ENCODE measurements at regions not wholly inside any gene's neighbourhood (a gene's known extent, or its start where the extent isn't known, plus 50 kb on each side); places are given as distances from the start of the nearest gene placed in this dataset.

DNA sequence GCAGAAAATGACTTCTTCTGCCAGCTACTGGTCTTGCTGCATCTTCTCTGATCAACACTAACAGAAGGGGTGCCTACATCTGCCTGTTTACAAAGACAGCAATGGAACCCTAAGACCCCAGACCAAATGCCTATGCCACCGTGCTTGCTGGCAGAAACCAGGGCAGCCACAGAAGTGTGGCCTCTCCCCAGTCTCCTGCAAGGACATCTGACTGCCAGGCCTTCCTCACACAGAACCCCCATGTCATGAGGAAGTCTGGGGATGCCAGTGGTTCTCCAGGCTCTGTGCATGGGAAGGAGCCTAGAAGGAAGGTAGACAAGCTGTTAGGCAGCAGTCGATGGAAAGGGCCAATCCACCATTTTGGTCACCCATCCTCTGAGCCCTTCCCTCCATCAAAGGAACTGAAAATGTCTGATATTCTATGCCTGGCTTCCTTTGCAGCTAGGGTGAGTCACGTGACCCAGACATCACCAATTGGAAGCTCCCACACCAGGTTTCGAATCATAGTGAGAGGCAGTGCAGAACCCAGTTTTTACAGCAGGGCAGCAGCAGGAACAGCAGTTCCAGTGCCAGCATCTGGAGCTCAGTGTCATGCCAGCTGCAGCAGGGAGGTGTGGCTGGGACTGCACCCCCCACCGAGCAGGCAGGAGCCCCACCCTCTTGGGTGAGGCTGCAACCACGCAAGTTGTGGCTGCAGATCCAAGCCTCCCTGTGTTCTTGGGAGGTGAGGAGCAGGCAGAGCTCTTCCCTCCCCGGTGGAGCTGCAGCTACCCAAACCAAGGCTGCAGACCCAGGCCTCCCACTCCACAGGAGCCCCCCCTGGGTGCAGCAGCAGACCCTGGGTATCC, 123.4 kb downstream of the OLFM1 start:
- Mint-ChIP-seq H3K9me3 (ENCODE audit: insufficient read depth) (no peaks in the 10 kb centered on the region), H3K27ac (no peak overlapping the region), H3K27me3 (peaks cover 6% of the 10 kb centered on the region), H3K4me1 (no peaks in the 10 kb centered on the region), H3K4me3 (no peak overlapping the region)
- no peak for ATAC-seq (ENCODE audit: low read depth)
- H3K27ac ChIP-seq (ENCODE audit: low read length in 2 of 2): no peak overlapping the region
- no peaks in the 10 kb centered on the region for H3K79me2 ChIP-seq (ENCODE audit: control insufficient read depth, insufficient read depth, low read length)
- no peak overlapping the region for H3K9ac ChIP-seq (ENCODE audit: low read length)
- H2AFZ ChIP-seq (ENCODE audit: insufficient read depth, low read depth, low read length, poor library complexity, severe bottlenecking): no peak overlapping the region
- H3K27me3 ChIP-seq (replicated peaks in 1 of 4; ENCODE audit: control extremely low read depth in 1 of 4, control insufficient read depth in 3 of 4, insufficient read depth in 4 of 4, low read length in 3 of 4): no peaks in the 10 kb centered on the region
- DNase-seq: no peak
- H3K4me3 ChIP-seq (ENCODE audit: control extremely low read depth in 1 of 5, extremely low read depth in 1 of 5, insufficient read depth in 1 of 5, low read depth in 2 of 5, low read length in 4 of 5): no peak overlapping the region
- intact Hi-C loops (cut with micrococcal nuclease): no loop called here
- CTCF ChIA-PET: no interaction called here
- POLR2A ChIA-PET: no interaction called here
- H4K20me1 ChIP-seq (ENCODE audit: control insufficient read depth, insufficient read depth, low read length, poor library complexity, severe bottlenecking): no peaks in the 10 kb centered on the region
- peaks cover 0 to 39% (median 6%) of the 10 kb centered on the region in 3 donors for H3K9me3 ChIP-seq (ENCODE audit: control extremely low read depth in 1 of 3, control insufficient read depth in 2 of 3, insufficient read depth in 1 of 3, low read length in 2 of 3)
- no peak overlapping the region for H3K4me2 ChIP-seq (replicated peaks; ENCODE audit: low read depth, low read length, poor library complexity, severe bottlenecking)
- no peaks in the 10 kb centered on the region for H3K4me1 ChIP-seq (ENCODE audit: control insufficient read depth in 2 of 2, insufficient read depth in 2 of 2, low read length in 2 of 2)
- no peak for TF ChIP-seq CTCF (IDR thresholded peaks at IDR 0.05)
- WGBS (ENCODE audit: insufficient coverage): 77% methylated on average over 7 of the region's 7 CpGs
- no peaks in the 10 kb centered on the region for H3K36me3 ChIP-seq (replicated peaks in 1 of 2; ENCODE audit: control extremely low read depth in 1 of 2, control insufficient read depth in 1 of 2, extremely low read depth in 1 of 2, insufficient read depth in 2 of 2, low read length in 1 of 2)

GRCh38 chr9:135211524-135211890, 124.0 kb downstream of the OLFM1 start:
- intact Hi-C loops (cut with micrococcal nuclease): no loop called here
- CTCF ChIA-PET: no interaction called here
- no peak for DNase-seq

More at GRCh38 chr9:135211524-135211890, 124.0 kb downstream of the OLFM1 start:
- Histone ChIP-seq H2AFZ (ENCODE audit: insufficient read depth, low read depth, low read length, poor library complexity, severe bottlenecking) (no peak overlapping the region), H3K9me3 (ENCODE audit: control extremely low read depth in 1 of 3, control insufficient read depth in 2 of 3, insufficient read depth in 1 of 3, low read length in 2 of 3) (peaks cover 0 to 39% (median 6%) of the 10 kb centered on the region in 3 donors), H3K79me2 (ENCODE audit: control insufficient read depth, insufficient read depth, low read length) (no peaks in the 10 kb centered on the region), H3K4me3 (ENCODE audit: control extremely low read depth in 1 of 5, extremely low read depth in 1 of 5, insufficient read depth in 1 of 5, low read depth in 2 of 5, low read length in 4 of 5) (no peak overlapping the region), H3K27ac (ENCODE audit: low read length in 2 of 2) (no peak overlapping the region), H3K27me3 (replicated peaks in 1 of 4; ENCODE audit: control extremely low read depth in 1 of 4, control insufficient read depth in 3 of 4, insufficient read depth in 4 of 4, low read length in 3 of 4) (no peaks in the 10 kb centered on the region), H3K36me3 (replicated peaks in 1 of 2; ENCODE audit: control extremely low read depth in 1 of 2, control insufficient read depth in 1 of 2, extremely low read depth in 1 of 2, insufficient read depth in 2 of 2, low read length in 1 of 2) (no peaks in the 10 kb centered on the region), H3K4me2 (replicated peaks; ENCODE audit: low read depth, low read length, poor library complexity, severe bottlenecking) (no peak overlapping the region), H3K9ac (ENCODE audit: low read length) (no peak overlapping the region), H4K20me1 (ENCODE audit: control insufficient read depth, insufficient read depth, low read length, poor library complexity, severe bottlenecking) (no peaks in the 10 kb centered on the region), H3K4me1 (ENCODE audit: control insufficient read depth in 2 of 2, insufficient read depth in 2 of 2, low read length in 2 of 2) (no peaks in the 10 kb centered on the region)
- Mint-ChIP-seq H3K9me3 (ENCODE audit: insufficient read depth) (no peaks in the 10 kb centered on the region), H3K27ac (no peak overlapping the region), H3K27me3 (peaks cover 7% of the 10 kb centered on the region), H3K4me1 (no peaks in the 10 kb centered on the region), H3K4me3 (no peak overlapping the region)
- POLR2A ChIA-PET: no interaction called here
- ATAC-seq (ENCODE audit: low read depth): no peak
- TF ChIP-seq CTCF (IDR thresholded peaks at IDR 0.05) (no peak), EZH2 (IDR thresholded peaks at IDR 0.05; ENCODE audit: borderline replicate concordance, insufficient read depth, low read depth, low read length, poor library complexity, severe bottlenecking) (no peak)
- WGBS (ENCODE audit: insufficient coverage): 94% methylated on average over 3 of the region's 3 CpGs
